Psoas muscle (tissue), 7 donors: ENCODE measurements at regions not wholly inside any gene's neighbourhood (a gene's known extent, or its start where the extent isn't known, plus 50 kb on each side); places are given as distances from the start of the nearest gene placed in this dataset.

Experiments used
- ATAC-seq, 4 donors: fragments of 200-7000 bp; cut with Tn5 transposase; one replicate each; pipeline ENCODE4 v1.9.1; 2020; ENCODE audit warnings: moderate library complexity in 3 of 4, mild to moderate bottlenecking in 2 of 4
- DNase-seq, 2 donors: peaks; one replicate each; pipeline ENCODE4 v3.0.0-alpha.2; 2020
- H3K27ac ChIP-seq: fragments of 200-600 bp; one replicate; pipeline ENCODE4 v1.8.0; 2022
- H3K27me3 ChIP-seq, 3 donors: fragments of 200-600 bp in 1 of 3; one replicate each; pipeline versions ENCODE4 v1.6.1 to v1.8.0; 2013 to 2022; ENCODE audit warnings: low read length in 2 of 3, mild to moderate bottlenecking in 2 of 3, moderate library complexity in 1 of 3; ENCODE audit not compliant: insufficient read depth in 3 of 3
- H3K36me3 ChIP-seq, 2 donors: fragments of 200-600 bp in 1 of 2; one replicate each; pipeline versions ENCODE4 v1.6.1 to v1.8.0; 2013 to 2022; ENCODE audit warnings: low read depth in 1 of 2, mild to moderate bottlenecking in 1 of 2, moderate library complexity in 1 of 2; ENCODE audit not compliant: insufficient read depth in 1 of 2
- H3K4me1 ChIP-seq: fragments of 200-600 bp; one replicate; pipeline ENCODE4 v1.8.0; 2022
- H3K4me3 ChIP-seq: fragments of 200-600 bp; one replicate; pipeline ENCODE4 v1.8.0; 2022; ENCODE audit warnings: mild to moderate bottlenecking
- H3K9me3 ChIP-seq: fragments of 200-600 bp; one replicate; pipeline ENCODE4 v1.8.0; 2022
- CTCF ChIP-seq: fragments of 200-600 bp; IDR thresholded peaks from one replicate; pipeline ENCODE4 v1.8.0; 2022; ENCODE audit warnings: antibody characterized with exemption
- WGBS, 3 donors: extraction: QIAGEN DNeasy Blood & Tissue Kit; methylation state at CpG; one replicate each; pipeline versions ENCODE4 v1.1.6 to v1.1.7; 2013; 5-methylcytosine and 5-hydroxymethylcytosine counted together
- intact Hi-C, 2 donors: fragments of 100-400 bp; cut with DNase I; formaldehyde crosslinking; loops; one replicate each; pipeline versions ENCODE4 v1.11.0 to v1.14.2; 2022
- donor health status: healthy with polysubstance abuse.
- donor health status: DM: no; HTN: no; CAD: no; lungs with moderate emphysema.
- donor health status: Bipolar disorder and iron deficiency.
- donor health status: healthy.
- donor health status: DM: yes; HTN: yes; CAD: no.
- donor health status: DM: no; HTN: no; CAD: no.
- donor health status: DM: yes; HTN: yes; CAD: no.

GRCh38 chr16:27636453-27637240, 86.7 kb downstream of the KATNIP start:
- intact Hi-C loops = loop anchor here in 1 of 2 donors (5.0 kb wide), 1 partner anchor 231 kb away; no protein-coding TSS in a partner anchor
- no peaks in the 10 kb centered on the region for H3K9me3 ChIP-seq
- no peaks in the 10 kb centered on the region for H3K4me1 ChIP-seq
- no peak for TF ChIP-seq CTCF
- peaks cover 0 to 4% of the 10 kb centered on the region in 2 donors for H3K36me3 ChIP-seq
- ATAC-seq = no peak
- 78 to 88% (median 79%) methylated on average over 7 of the region's 7 CpGs for WGBS, 3 donors
- DNase-seq = no peak
- H3K4me3 ChIP-seq = no peak overlapping the region
- no peak overlapping the region for H3K27ac ChIP-seq
- no peaks in the 10 kb centered on the region for H3K27me3 ChIP-seq

DNA sequence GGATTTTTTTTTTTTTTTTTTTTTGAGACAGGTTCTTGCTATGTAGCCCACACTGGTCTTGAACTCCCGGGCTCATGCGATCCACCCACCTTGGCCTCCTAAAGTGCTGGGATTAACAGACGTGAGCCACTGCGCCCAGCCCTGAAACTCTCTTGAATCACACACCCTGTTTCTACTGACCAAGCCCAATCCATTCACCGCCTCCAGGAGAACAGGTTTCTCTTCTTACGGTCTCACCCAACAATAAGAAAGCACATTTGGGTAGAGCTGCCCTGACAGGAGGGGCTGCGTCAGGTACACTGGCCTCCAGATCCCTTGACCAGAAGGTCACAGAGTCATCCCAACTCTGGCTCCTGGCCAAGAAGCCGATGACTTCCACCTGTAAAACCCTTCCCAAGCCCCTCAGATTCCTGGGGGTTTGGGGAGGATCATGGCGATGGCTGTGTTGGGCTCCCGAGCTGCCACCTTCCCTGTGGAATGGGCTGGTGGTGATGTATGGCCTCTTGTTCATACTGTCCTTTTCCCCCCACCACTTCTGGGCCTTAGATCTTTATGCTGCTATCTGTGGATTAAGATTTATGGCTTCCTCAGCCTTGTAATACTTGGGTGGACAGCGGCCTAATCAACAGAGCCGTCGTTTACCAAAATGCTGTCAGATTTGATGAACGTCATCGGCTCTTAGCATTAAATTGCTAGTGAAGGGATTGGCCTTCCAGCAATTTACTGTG, 89.1 kb downstream of the KATNIP start:
- H3K27ac ChIP-seq = no peak overlapping the region
- no peaks in the 10 kb centered on the region for H3K36me3 ChIP-seq
- intact Hi-C loops = loop anchor here in 1 of 2 donors (5.0 kb wide), 1 partner anchor 228 kb away; no protein-coding TSS in a partner anchor
- H3K4me1 ChIP-seq = no peaks in the 10 kb centered on the region
- no peaks in the 10 kb centered on the region for H3K27me3 ChIP-seq
- no peaks in the 10 kb centered on the region for H3K9me3 ChIP-seq
- DNase-seq = no peak
- ATAC-seq = no peak
- WGBS, 3 donors = 76 to 83% (median 82%) methylated on average over 15 of the region's 15 CpGs
- no peak overlapping the region for H3K4me3 ChIP-seq
- TF ChIP-seq CTCF = no peak

DNA sequence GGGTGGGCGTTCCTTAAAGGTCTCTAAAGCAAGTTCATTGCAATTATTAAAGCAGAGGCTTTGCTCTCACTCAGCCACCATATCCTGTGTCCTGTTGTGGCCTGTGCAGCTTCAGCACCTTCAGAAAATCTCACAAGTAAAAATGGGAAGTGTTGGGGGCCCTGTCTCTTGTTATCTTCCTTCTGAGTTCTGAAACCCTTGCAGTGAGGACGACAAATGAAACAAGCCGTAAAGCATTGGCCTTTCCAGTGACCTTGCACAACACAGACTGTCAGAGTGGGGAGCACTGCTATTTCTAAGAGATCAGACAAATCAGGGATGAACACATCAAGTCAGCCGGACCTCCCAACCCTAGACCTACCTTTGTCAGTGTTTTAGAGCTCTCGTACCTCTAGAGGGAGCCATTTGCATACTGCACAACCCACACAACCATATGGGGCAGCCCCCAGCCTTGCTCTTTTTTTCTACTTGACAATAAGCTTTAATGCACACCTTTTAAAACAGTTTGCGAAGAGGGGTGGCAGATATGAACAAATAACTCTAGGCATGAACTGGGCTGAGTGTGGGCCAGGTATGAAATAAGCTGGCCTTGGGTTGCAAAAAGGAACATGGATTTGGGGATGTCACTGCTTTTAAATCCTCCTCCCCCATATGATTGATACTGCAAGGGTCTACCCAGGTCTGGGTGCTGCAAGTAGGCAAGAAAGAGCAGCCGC, 89.8 kb downstream of the KATNIP start:
- TF ChIP-seq CTCF = peak; percentile 47
- no peak overlapping the region for H3K4me3 ChIP-seq
- H3K4me1 ChIP-seq = no peaks in the 10 kb centered on the region
- H3K9me3 ChIP-seq = no peaks in the 10 kb centered on the region
- no peak overlapping the region for H3K27ac ChIP-seq
- H3K36me3 ChIP-seq = no peaks in the 10 kb centered on the region
- intact Hi-C loops = loop anchor here (5.0 kb wide), 2 partner anchors 228 to 433 kb away; no protein-coding TSS in a partner anchor
- DNase-seq (no peak), ATAC-seq (peak in 3 of 4 donors; percentile 53 to 78 (median 77))
- no peaks in the 10 kb centered on the region for H3K27me3 ChIP-seq
- 68 to 73% (median 71%) methylated on average over 7 of the region's 7 CpGs for WGBS, 3 donors

GRCh38 chr16:27640277-27640600, 90.3 kb downstream of the KATNIP start:
- 80 to 95% (median 83%) methylated on average over 6 of the region's 6 CpGs for WGBS, 3 donors
- no peaks in the 10 kb centered on the region for H3K4me1 ChIP-seq
- no peak overlapping the region for H3K27ac ChIP-seq
- no peaks in the 10 kb centered on the region for H3K9me3 ChIP-seq
- DNase-seq (no peak), ATAC-seq (peak in 1 of 4 donors; percentile 28)
- no peak for TF ChIP-seq CTCF
- H3K36me3 ChIP-seq = no peaks in the 10 kb centered on the region
- no peak overlapping the region for H3K4me3 ChIP-seq
- intact Hi-C loops = loop anchor here (5.0 kb wide), 1 partner anchor 432 kb away; no protein-coding TSS in a partner anchor
- H3K27me3 ChIP-seq = no peaks in the 10 kb centered on the region
